ENCODE measurements at regions not wholly inside any gene's neighbourhood (a gene's known extent, or its start where the extent isn't known, plus 50 kb on each side); places are given as distances from the start of the nearest gene placed in this dataset.

- WGBS, 4 donors = 69 to 88% (median 73%) methylated on average over 3 of the region's 3 CpGs
- no peak for TF ChIP-seq CTCF (IDR thresholded peaks at IDR 0.05)
- no peak for TF ChIP-seq POLR2A (IDR thresholded peaks at IDR 0.05)
- ATAC-seq = no peak
Measured at GRCh38 chr17:72390675-72391508, 270.1 kb downstream of the SOX9 start.

GRCh38 chr17:72392056-72393010 is 271.5 kb downstream of the SOX9 start:
- no peak for TF ChIP-seq POLR2A (IDR thresholded peaks at IDR 0.05)
- Histone ChIP-seq H3K27ac (no peak overlapping the region), H3K4me1 (no peaks in the 10 kb centered on the region), H3K36me3 (no peaks in the 10 kb centered on the region), H3K9me3 (no peaks in the 10 kb centered on the region), H3K27me3 (no peaks in the 10 kb centered on the region), H3K4me3 (no peak overlapping the region)
- no peak for DNase-seq
- WGBS, 4 donors = 79 to 85% (median 83%) methylated on average over 15 to 18 of the region's 18 CpGs
- intact Hi-C loops (cut with DNase I) = no loop called here
- no peak for ATAC-seq

More at GRCh38 chr17:72390675-72391508, 270.1 kb downstream of the SOX9 start:
- intact Hi-C loops (cut with DNase I) = no loop called here
- Histone ChIP-seq H3K4me1 (no peaks in the 10 kb centered on the region), H3K27me3 (no peaks in the 10 kb centered on the region), H3K4me3 (no peak overlapping the region), H3K36me3 (no peaks in the 10 kb centered on the region), H3K9me3 (no peaks in the 10 kb centered on the region), H3K27ac (no peak overlapping the region)
- DNase-seq = no peak

- no peaks in the 10 kb centered on the region for H3K4me1 ChIP-seq
Measured at GRCh38 chr17:72393553-72393952, 272.7 kb downstream of the SOX9 start.

GRCh38 chr17:72394531-72394930 is 273.7 kb downstream of the SOX9 start:
- TF ChIP-seq POLR2A (IDR thresholded peaks at IDR 0.05) = no peak
- TF ChIP-seq CTCF (IDR thresholded peaks at IDR 0.05) = no peak
- H3K4me1 ChIP-seq = no peaks in the 10 kb centered on the region
- H3K4me3 ChIP-seq = no peak overlapping the region
- H3K36me3 ChIP-seq = no peaks in the 10 kb centered on the region
- no peak overlapping the region for H3K27ac ChIP-seq
- ATAC-seq (no peak), DNase-seq (no peak)
- 72 to 80% (median 76%) methylated on average over 6 of the region's 6 CpGs for WGBS, 4 donors
- no peaks in the 10 kb centered on the region for H3K27me3 ChIP-seq
- intact Hi-C loops (cut with DNase I) = no loop called here
- no peaks in the 10 kb centered on the region for H3K9me3 ChIP-seq

More at GRCh38 chr17:72393553-72393952, 272.7 kb downstream of the SOX9 start:
- WGBS, 4 donors = 76 to 89% (median 85%) methylated on average over 2 of the region's 2 CpGs
- H3K27ac ChIP-seq = no peak overlapping the region
- H3K27me3 ChIP-seq = no peaks in the 10 kb centered on the region
- no peaks in the 10 kb centered on the region for H3K36me3 ChIP-seq
- TF ChIP-seq CTCF (IDR thresholded peaks at IDR 0.05) (no peak), POLR2A (IDR thresholded peaks at IDR 0.05) (no peak)
- no peaks in the 10 kb centered on the region for H3K9me3 ChIP-seq
- intact Hi-C loops (cut with DNase I) = no loop called here
- H3K4me3 ChIP-seq = no peak overlapping the region
- ATAC-seq (no peak), DNase-seq (no peak)

Data from heart left ventricle (tissue), 16 donors.